ENCODE measurements at regions not wholly inside any gene's neighbourhood (a gene's known extent, or its start where the extent isn't known, plus 50 kb on each side); places are given as distances from the start of the nearest gene placed in this dataset.

DNA sequence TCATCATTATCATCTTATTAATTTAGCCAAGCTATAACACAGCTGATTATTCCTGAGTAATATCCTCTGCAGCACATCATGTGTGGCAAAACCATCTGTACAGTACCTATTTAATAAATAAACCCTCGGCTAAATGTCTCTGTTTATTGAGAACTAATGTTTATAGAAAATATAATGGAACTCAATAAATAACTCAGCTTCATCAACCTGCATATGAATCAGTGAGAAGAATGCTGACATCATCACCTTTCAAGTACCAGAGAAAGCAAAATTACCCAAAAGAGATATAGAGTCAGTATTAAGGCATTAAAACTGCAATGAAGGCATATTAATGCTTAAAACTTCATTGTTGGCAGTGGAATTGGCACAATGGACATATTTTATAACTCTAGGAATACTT lies 558.3 kb downstream of the PLCL1 start:
- H3K36me3 ChIP-seq = no peaks in the 10 kb centered on the region
- H3K4me3 ChIP-seq = no peak overlapping the region
- WGBS, 5 donors = 35 to 57% (median 46%) methylated on average over 1 of the region's 1 CpG
- H3K9me3 ChIP-seq = no peaks in the 10 kb centered on the region
- no peaks in the 10 kb centered on the region for H3K27me3 ChIP-seq
- intact Hi-C loops (cut with DNase I; ENCODE audit: low total_unique reads) = no loop called here
- no peak for DNase-seq
- TF ChIP-seq POLR2A (IDR thresholded peaks at IDR 0.05) (no peak), POLR2AphosphoS5 (IDR thresholded peaks at IDR 0.05) (no peak), EP300 (IDR thresholded peaks at IDR 0.05) (no peak)
- TF ChIP-seq, protein P1, sequence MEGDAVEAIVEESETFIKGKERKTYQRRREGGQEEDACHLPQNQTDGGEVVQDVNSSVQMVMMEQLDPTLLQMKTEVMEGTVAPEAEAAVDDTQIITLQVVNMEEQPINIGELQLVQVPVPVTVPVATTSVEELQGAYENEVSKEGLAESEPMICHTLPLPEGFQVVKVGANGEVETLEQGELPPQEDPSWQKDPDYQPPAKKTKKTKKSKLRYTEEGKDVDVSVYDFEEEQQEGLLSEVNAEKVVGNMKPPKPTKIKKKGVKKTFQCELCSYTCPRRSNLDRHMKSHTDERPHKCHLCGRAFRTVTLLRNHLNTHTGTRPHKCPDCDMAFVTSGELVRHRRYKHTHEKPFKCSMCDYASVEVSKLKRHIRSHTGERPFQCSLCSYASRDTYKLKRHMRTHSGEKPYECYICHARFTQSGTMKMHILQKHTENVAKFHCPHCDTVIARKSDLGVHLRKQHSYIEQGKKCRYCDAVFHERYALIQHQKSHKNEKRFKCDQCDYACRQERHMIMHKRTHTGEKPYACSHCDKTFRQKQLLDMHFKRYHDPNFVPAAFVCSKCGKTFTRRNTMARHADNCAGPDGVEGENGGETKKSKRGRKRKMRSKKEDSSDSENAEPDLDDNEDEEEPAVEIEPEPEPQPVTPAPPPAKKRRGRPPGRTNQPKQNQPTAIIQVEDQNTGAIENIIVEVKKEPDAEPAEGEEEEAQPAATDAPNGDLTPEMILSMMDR (IDR thresholded peaks at IDR 0.05) = no peak
- no peaks in the 10 kb centered on the region for H3K4me1 ChIP-seq
- no peak overlapping the region for H3K27ac ChIP-seq

DNA sequence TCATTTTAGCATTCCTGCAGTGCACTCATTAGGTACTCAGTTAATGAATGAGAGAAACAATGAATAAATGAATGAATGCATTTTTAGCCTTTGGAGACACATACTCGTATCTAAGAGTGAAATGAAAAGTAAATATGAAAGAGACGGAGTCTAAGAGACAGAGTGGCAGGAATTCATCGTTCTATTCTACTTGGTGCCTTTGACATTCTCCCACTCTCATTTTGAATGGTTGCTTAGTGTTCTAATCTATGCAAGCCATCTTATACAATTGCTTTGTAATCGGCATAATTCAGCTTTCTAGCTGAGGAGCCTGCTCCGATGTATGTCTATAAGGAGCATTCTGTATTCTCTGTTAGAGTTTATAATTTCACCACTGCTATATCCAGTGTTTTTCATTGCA lies 554.9 kb downstream of the PLCL1 start:
- 70 to 84% (median 79%) methylated on average over 5 of the region's 5 CpGs for WGBS, 5 donors
- H3K4me3 ChIP-seq = no peak overlapping the region
- H3K4me1 ChIP-seq = no peaks in the 10 kb centered on the region
- TF ChIP-seq, protein P1 (IDR thresholded peaks at IDR 0.05) = no peak
- no peak for TF ChIP-seq POLR2AphosphoS5 (IDR thresholded peaks at IDR 0.05)
- no peak for TF ChIP-seq EP300 (IDR thresholded peaks at IDR 0.05)
- TF ChIP-seq POLR2A (IDR thresholded peaks at IDR 0.05) = no peak
- H3K36me3 ChIP-seq = no peaks in the 10 kb centered on the region
- no peak overlapping the region for H3K27ac ChIP-seq
- no peaks in the 10 kb centered on the region for H3K9me3 ChIP-seq
- H3K27me3 ChIP-seq = no peaks in the 10 kb centered on the region
- DNase-seq = no peak
- intact Hi-C loops (cut with DNase I; ENCODE audit: low total_unique reads) = no loop called here

DNA sequence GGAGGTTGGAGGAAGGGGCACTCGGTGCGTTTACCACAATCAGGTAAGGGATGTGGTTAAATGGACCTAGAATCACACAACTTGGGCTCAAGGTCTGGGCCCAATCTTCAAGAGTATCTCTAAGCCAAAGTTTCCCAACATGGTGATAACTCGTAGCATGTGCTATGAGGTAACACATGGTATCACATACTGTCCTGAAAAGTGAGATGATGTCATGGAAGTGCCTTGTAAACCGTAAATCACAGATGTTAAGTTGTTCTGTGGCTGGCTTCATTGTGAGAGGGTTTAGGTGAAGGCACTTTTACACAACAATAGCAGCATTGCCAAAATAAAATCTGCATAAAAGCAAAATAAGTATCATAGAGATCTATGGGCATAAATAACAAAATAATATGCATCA lies 551.8 kb downstream of the PLCL1 start:
- TF ChIP-seq, protein P1 (IDR thresholded peaks at IDR 0.05) = no peak
- TF ChIP-seq POLR2AphosphoS5 (IDR thresholded peaks at IDR 0.05) = no peak
- TF ChIP-seq POLR2A (IDR thresholded peaks at IDR 0.05) = no peak
- no peak for TF ChIP-seq EP300 (IDR thresholded peaks at IDR 0.05)
- Histone ChIP-seq H3K36me3 (no peaks in the 10 kb centered on the region), H3K4me3 (no peak overlapping the region), H3K9me3 (no peaks in the 10 kb centered on the region), H3K27me3 (no peaks in the 10 kb centered on the region), H3K27ac (no peak overlapping the region), H3K4me1 (no peaks in the 10 kb centered on the region)
- intact Hi-C loops (cut with DNase I; ENCODE audit: low total_unique reads) = no loop called here
- DNase-seq = no peak
- WGBS, 5 donors = 74 to 83% (median 80%) methylated on average over 4 of the region's 4 CpGs

DNA sequence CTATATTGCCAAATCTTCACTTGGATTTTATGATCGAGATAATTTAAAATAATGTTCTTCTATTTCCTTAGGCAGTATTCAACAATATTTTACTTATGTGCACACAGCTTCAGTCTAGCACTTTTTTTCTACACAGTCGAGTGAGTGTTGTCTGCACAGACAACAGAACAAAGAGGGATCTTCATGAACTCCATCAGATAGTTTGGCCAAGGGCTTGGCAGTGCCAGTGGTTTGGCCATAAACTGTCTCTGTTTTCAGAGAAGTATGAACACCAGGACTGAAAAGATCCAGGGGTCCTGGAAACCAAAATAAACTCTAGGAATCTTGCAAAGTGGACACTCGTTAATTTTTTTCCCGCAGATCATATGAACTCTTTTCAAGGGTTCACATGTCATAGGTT lies 547.3 kb downstream of the PLCL1 start:
- 67 to 79% (median 74%) methylated on average over 4 of the region's 4 CpGs for WGBS, 5 donors
- H3K27me3 ChIP-seq = no peaks in the 10 kb centered on the region
- no peak overlapping the region for H3K27ac ChIP-seq
- DNase-seq = no peak
- no peak overlapping the region for H3K4me3 ChIP-seq
- TF ChIP-seq POLR2AphosphoS5 (IDR thresholded peaks at IDR 0.05) (no peak), EP300 (IDR thresholded peaks at IDR 0.05) (no peak), POLR2A (IDR thresholded peaks at IDR 0.05) (no peak)
- TF ChIP-seq, protein P1 (IDR thresholded peaks at IDR 0.05) = no peak
- no peaks in the 10 kb centered on the region for H3K9me3 ChIP-seq
- H3K4me1 ChIP-seq = no peaks in the 10 kb centered on the region
- H3K36me3 ChIP-seq = no peaks in the 10 kb centered on the region
- intact Hi-C loops (cut with DNase I; ENCODE audit: low total_unique reads) = no loop called here

Measured in stomach (tissue), 8 donors.